ENCODE measurements at regions not wholly inside any gene's neighbourhood (a gene's known extent, or its start where the extent isn't known, plus 50 kb on each side); places are given as distances from the start of the nearest gene placed in this dataset.
A peak's percentile ranks its signal among the peaks of the same experiment; 100 is the strongest.
"Not testable (repeated sequence)": the region's sequence is repeated elsewhere in the genome, so short reads cannot be mapped to it uniquely, and the experiment has no call there.

DNA sequence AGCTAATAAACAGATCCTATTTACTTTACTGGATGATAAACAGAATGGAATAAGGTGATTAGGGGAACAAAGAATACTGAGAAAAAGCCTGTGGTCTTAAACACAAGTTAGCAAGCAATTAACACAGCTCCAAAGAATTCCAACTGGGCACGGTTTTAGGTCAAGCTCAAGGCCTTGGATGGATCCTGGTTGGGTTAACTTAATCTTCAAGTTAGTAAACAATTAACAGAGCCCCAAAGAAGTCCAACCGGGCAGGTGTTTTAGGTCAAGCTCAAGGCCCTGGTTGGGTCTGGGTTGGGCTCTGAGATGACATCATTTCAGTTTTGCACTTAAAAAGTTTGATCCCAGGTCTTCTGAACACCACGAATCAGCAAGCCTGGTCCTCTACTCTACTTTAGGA is 1086.3 kb upstream of the TMPRSS15 start:
- DNase-seq (ENCODE audit: low read depth in 2 of 3, low spot score in 2 of 3) = no peak

- DNase-seq (ENCODE audit: low read depth in 2 of 3, low spot score in 2 of 3) = peak in 2 of 3 donors; percentile 11 to 24
These were observed 1086.9 kb upstream of the TMPRSS15 start for GRCh38 chr21:19490481-19490880.

DNA sequence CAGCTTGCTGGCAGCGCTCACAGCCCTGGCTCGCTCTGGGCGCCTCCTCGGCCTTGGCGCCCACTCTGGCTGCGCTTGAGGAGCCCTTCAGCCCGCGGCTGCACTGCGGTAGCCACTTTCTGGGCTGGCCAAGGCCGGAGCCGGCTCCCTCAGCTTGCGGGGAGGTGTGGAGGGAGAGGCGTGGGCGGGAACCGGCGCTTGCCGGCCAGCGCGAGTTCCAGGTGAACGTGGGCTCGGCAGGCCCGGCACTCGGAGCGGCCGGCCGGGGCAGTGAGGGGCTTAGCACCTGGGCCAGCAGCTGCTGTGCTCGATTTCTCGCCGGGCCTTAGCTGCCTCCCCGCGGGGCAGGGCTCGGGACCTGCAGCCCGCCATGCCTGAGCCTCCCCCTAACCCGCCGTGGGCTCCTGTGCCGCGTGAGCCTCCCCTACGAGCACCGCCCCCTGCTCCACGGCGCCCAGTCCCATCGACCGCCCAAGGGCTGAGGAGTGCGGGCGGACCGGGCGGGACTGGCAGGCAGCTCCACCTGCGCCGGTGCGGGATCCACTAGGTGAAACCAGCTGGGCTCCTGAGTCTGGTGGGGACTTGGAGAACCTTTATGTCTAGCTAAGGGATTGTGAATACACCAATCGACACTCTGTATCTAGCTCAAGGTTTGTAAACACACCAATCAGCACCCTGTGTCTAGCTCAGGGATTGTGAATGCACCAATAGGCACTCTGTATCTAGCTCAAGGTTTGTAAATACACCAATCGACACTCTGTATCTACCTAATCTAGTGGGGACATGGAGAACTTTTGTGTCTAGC is 1090.1 kb upstream of the TMPRSS15 start:
- not testable (repeated sequence) for DNase-seq (ENCODE audit: low read depth in 2 of 3, low spot score in 2 of 3)

DNA sequence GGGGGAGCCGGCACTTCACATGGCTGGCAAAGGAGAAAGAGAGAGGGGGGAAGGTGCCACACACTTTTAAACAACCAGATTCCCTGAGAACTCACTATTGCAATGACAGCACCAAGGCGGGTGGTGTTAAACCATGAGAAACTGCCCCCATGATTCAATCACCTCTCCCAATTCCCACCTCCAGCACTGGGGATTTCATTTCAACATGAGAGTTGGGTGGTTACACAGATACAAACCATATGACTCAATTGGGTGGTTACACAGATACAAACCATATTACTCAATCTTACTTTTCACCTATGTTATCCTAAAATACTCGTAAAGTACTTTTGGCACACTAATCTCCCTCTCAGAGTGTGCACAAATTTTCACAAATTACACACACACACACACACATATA is 1097.5 kb upstream of the TMPRSS15 start:
- DNase-seq (ENCODE audit: low read depth in 2 of 3, low spot score in 2 of 3) = no peak

GRCh38 chr21:19507682-19508260 is 1104.2 kb upstream of the TMPRSS15 start:
- peak in 1 of 3 donors; percentile 25 for DNase-seq (ENCODE audit: low read depth in 2 of 3, low spot score in 2 of 3)

- DNase-seq (ENCODE audit: low read depth in 2 of 3, low spot score in 2 of 3) = no peak
These were observed 1104.9 kb upstream of the TMPRSS15 start for GRCh38 chr21:19508442-19508841.

GRCh38 chr21:19508844-19509243 is 1105.3 kb upstream of the TMPRSS15 start:
- no peak for DNase-seq (ENCODE audit: low read depth in 2 of 3, low spot score in 2 of 3)

DNA sequence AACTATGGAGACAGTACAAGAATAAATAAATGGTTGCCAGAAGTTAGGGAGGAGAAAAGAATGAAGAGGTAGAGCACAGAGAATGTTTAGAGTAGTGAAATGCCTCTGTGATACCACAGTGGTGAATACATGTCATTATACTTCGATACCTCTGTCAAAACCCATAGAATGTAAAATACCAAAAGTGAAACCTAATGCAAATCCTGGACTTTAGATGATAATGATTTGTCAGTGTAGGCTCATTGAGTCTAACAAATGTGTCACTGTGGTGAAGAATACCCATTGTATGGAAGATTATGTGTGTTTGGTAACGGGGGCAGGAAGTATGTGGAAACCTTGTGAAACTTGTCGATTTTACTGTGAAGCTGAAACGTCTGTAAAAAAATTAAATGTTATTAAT is 1106.5 kb upstream of the TMPRSS15 start:
- DNase-seq (ENCODE audit: low read depth in 2 of 3, low spot score in 2 of 3) = no peak

DNA sequence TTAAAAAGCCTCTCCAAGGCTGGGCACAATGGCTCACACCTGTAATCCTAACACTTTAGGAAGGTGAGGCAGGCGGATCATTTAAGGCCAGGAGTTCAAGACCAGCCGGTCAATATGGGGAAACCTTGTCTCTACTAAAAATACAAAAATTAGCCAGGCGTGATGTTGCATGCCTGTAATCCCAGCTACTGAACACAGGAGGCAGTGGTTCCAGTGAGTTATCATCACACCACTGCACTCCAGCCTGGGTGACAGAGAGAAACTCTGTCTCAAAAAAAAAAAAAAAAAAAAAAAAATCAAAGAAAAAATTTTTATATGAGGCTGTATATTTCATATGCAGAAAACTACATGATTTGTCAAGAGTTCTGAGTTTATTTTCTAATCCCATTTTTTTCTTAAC is 1107.1 kb upstream of the TMPRSS15 start:
- DNase-seq (ENCODE audit: low read depth in 2 of 3, low spot score in 2 of 3) = no peak

- DNase-seq (ENCODE audit: low read depth in 2 of 3, low spot score in 2 of 3) = no peak
These were observed 1118.8 kb upstream of the TMPRSS15 start for GRCh38 chr21:19522381-19522780.

DNA sequence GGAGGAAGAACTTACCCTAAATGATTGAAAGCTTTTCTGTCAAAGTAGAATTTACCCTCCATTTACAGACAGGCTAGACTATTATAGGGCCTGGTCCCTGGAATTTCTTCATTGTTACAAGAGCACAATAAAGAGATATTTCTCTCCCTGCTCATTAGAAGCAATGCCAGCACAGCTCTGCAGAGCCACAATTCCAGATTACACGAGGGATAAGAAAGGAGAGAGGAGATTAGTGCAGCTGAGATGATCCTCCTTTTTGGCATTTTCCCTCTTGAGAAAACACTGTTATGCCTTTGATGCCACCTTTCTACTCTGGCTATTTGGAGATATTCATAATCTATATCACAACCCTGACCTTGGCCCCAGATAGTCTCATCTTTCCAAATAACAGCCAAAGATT is 1119.5 kb upstream of the TMPRSS15 start:
- DNase-seq (ENCODE audit: low read depth in 2 of 3, low spot score in 2 of 3) = no peak

DNA sequence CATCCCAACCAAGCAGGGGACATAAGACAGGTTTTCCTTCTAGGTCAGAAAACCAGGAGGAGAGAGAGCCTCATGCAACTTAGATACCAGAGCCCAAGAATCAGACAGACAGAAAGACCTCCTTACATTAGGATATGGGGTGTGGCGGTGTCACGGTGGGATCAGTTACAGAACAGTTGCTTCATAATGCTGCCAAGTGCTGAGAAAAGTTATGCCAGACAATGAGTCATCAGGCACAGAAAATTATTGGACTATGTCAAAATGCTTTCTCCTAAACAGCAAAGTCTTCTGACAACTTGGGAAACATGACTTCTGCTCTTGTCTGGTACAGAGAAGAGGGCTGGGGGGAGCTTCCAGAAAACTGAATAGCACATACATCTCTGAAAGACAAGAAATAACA is 1120.2 kb upstream of the TMPRSS15 start:
- DNase-seq (ENCODE audit: low read depth in 2 of 3, low spot score in 2 of 3) = no peak

- DNase-seq (ENCODE audit: low read depth in 2 of 3, low spot score in 2 of 3) = no peak
These were observed 1125.4 kb upstream of the TMPRSS15 start for GRCh38 chr21:19529031-19529430.

GRCh38 chr21:19535356-19535755 is 1131.8 kb upstream of the TMPRSS15 start:
- DNase-seq (ENCODE audit: low read depth in 2 of 3, low spot score in 2 of 3) = no peak

- no peak for DNase-seq (ENCODE audit: low read depth in 2 of 3, low spot score in 2 of 3)
These were observed 1133.5 kb upstream of the TMPRSS15 start for GRCh38 chr21:19537116-19537515.

DNA sequence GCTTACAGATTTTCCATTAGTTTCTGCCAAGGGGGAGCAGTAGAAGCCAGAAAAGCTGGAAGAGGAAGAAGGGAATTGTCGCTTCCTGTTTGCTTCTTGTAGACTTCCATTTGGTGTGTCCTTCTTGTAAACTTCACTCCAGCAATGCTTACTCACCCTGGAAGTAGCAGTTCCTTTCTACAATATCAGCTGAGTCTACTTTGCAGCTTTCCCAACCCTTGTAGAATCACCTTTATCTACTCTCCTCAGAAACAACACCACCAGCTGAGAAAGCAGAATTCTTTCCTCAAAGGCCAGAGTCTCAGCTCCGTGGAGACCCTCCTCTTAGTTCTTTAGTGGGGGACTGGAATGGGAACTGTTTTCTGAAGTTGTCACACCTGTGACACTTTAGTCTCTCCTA is 1136.7 kb upstream of the TMPRSS15 start:
- no peak for DNase-seq (ENCODE audit: low read depth in 2 of 3, low spot score in 2 of 3)

DNA sequence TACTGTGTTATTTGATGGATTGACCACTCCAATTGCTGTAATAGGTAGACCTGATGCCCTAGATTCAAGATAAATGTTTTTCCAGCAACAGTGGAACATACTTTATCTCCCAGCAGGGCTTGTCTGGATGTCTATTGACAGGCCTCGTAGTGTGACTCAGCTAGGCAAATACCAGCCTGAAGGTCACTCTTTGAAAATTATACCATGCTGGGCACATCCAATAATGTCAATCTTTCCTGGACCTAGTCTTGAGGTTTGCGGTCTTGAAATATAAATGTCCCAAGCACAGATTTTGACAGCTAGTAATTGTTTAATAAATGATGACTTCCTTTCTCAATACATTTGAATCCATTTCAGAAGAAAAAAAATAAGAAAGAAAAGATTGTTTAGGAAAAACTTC is 1138.0 kb upstream of the TMPRSS15 start:
- no peak for DNase-seq (ENCODE audit: low read depth in 2 of 3, low spot score in 2 of 3)

- DNase-seq (ENCODE audit: low read depth in 2 of 3, low spot score in 2 of 3) = not testable (repeated sequence)
These were observed 1140.9 kb upstream of the TMPRSS15 start for GRCh38 chr21:19544493-19544892.

DNA sequence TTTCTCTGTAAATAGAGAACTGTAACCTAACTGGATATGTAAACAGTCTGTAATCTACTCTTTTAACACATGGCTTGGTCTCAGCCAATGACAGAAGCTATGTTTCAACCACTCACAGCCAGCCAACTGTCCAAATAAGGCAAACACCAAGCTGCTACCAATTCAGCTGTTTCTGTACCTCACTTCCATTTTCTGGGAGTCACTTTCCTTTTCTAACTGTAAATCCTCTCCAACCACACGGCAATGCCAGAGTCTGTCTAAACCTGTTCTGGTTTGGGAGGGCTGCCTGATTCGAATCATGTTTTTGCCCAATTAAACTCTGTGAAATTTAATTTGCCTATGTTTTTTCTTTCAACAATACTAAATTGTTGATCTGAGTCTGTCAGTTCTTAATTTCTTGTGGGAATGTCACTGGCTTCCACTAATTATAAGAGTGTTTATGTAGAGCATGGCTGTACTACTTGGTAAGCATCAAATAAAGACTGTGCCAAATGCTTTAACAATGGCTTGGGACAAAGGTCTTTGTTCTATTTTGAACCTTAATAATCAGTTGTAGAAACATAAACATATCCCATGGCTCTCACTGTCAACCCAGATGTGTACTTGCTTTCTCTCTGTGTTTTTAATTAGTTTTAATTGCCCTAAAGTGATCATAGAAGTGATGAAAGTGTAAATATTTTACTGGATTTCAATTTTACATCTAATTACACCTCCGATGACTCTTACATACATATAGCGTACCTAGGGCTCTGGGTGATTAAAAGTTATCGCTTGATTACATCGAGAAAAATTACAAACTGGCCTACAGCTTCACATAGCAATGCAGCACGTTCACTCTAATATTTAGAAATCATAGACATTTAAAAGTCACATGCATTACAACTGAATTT is 1144.6 kb upstream of the TMPRSS15 start:
- no peak for DNase-seq (ENCODE audit: low read depth in 2 of 3, low spot score in 2 of 3)

DNA sequence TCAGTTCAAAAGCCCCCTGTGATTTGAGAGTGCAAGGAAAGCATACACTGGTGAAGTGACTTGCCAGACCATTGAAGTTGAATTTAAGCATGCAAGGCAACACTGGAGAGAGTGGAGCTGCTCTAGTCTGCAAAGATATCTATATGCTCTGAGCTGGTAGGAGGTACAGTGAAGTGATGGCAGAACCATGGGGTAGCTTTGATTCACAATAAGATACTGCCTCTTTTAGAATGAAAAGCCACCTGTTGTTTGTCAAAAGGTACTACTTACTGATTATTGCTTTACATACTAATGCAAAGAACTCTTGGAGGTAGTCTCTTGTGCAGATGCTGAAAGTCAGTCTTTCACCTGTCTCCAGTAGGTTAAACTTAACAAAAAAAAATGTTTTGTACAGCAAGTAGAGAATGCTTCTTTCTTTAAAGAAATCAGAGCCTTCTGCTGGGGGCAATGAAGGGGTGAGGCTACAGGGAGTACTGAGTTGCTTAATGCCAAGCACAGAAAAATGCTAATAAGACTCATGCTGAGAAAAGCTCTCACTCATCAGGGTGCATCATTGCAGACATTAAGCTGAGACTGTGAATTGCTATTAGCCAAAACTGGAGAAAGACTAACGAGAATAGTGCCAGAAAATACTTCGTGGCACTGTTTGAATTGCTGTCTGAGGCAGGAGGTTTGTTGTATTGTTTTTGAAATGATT is 1150.5 kb upstream of the TMPRSS15 start:
- DNase-seq (ENCODE audit: low read depth in 2 of 3, low spot score in 2 of 3) = no peak

DNA sequence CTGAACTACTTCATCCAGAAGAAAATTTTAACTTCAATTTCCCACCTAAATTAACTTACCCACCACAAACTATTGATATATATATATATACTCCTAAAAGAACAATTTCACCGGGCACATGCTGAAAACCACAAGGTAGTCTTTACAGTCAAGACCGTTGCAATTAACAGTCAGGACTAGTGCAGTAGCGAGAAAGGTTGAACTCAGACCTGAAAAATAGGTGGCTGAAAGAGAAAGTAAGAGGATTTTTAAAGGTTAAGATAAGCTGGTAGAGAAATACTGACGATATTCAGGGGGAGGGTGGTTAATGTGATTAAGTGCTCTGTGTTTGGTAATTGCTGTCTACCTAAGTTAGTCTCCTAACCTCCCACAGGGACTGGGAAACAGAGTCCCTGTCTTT is 1153.5 kb upstream of the TMPRSS15 start:
- no peak for DNase-seq (ENCODE audit: low read depth in 2 of 3, low spot score in 2 of 3)
